ENCODE measurements at regions not wholly inside any gene's neighbourhood (a gene's known extent, or its start where the extent isn't known, plus 50 kb on each side); places are given as distances from the start of the nearest gene placed in this dataset.

GRCh38 chr2:120963997-120964705, 228.5 kb downstream of the GLI2 start:
- dilution Hi-C loops (cut with MboI; ENCODE audit: extremely low pct_ligation_motif_present, low sequenced_read_pairs): no loop called here

More at GRCh38 chr2:120963997-120964705, 228.5 kb downstream of the GLI2 start:
- FAIRE-seq: no peak
- CTCF ChIA-PET: interaction anchor here (0.5 kb wide), 1 partner anchor 18 kb away, joined by 3 read pairs; no protein-coding TSS in a partner anchor
- TF ChIP-seq GATA2 (IDR thresholded peaks at IDR 0.05; ENCODE audit: insufficient read depth, insufficient read length, low read depth, low read length) (no peak), POLR2A (IDR thresholded peaks at IDR 0.05; ENCODE audit: low read depth, low read length) (no peak), CTCF (IDR thresholded peaks at IDR 0.05; ENCODE audit: extremely low read depth in 1 of 2, insufficient read depth in 1 of 2, low read depth in 1 of 2, low read length in 2 of 2) (no peak), FOS (IDR thresholded peaks at IDR 0.05; ENCODE audit: borderline replicate concordance, insufficient read depth, low read length) (no peak), EZH2 (IDR thresholded peaks at IDR 0.05; ENCODE audit: borderline replicate concordance, low read depth, low read length, severe bottlenecking) (no peak), MYC (IDR thresholded peaks at IDR 0.05; ENCODE audit: low read depth, low read length) (no peak)
- Histone ChIP-seq H3K9me1 (replicated peaks; ENCODE audit: control insufficient read depth, extremely low read depth, insufficient read depth, low read length) (no peaks in the 10 kb centered on the region), H2AFZ (ENCODE audit: low read depth, low read length) (no peak overlapping the region), H3K9ac (replicated peaks; ENCODE audit: extremely low read depth, insufficient read depth, low read length) (no peak overlapping the region), H3K36me3 (ENCODE audit: control insufficient read depth in 2 of 2, extremely low read depth in 1 of 2, insufficient read depth in 2 of 2, low read length in 2 of 2) (no peaks in the 10 kb centered on the region), H3K79me2 (ENCODE audit: control insufficient read depth, insufficient read depth, low read length) (no peaks in the 10 kb centered on the region), H3K27ac (ENCODE audit: insufficient read depth, low read depth, low read length) (no peak overlapping the region), H3K4me2 (ENCODE audit: insufficient read depth, low read length) (no peak overlapping the region), H4K20me1 (replicated peaks; ENCODE audit: control insufficient read depth, extremely low read depth, insufficient read depth, low read length) (no peaks in the 10 kb centered on the region), H3K4me1 (ENCODE audit: control insufficient read depth, extremely low read depth, insufficient read depth, low read length) (no peaks in the 10 kb centered on the region), H3K4me3 (replicated peaks in 1 of 3; ENCODE audit: insufficient read depth in 1 of 3, low read depth in 1 of 3, low read length in 3 of 3) (no peak overlapping the region), H3K9me3 (replicated peaks; ENCODE audit: control insufficient read depth, insufficient read depth, low read length) (no peaks in the 10 kb centered on the region), H3K27me3 (ENCODE audit: control insufficient read depth in 2 of 2, insufficient read depth in 2 of 2, low read length in 2 of 2) (no peaks in the 10 kb centered on the region)
- POLR2A ChIA-PET: no interaction called here
- intact Hi-C loops (cut with micrococcal nuclease): no loop called here
- DNase-seq (ENCODE audit: low read depth, low spot score): no peak
- BruUV-seq (replicated peaks): no TSS peak
